ENCODE measurements at regions not wholly inside any gene's neighbourhood (a gene's known extent, or its start where the extent isn't known, plus 50 kb on each side); places are given as distances from the start of the nearest gene placed in this dataset.
"Not testable (repeated sequence)": the region's sequence is repeated elsewhere in the genome, so short reads cannot be mapped to it uniquely, and the experiment has no call there.

DNA sequence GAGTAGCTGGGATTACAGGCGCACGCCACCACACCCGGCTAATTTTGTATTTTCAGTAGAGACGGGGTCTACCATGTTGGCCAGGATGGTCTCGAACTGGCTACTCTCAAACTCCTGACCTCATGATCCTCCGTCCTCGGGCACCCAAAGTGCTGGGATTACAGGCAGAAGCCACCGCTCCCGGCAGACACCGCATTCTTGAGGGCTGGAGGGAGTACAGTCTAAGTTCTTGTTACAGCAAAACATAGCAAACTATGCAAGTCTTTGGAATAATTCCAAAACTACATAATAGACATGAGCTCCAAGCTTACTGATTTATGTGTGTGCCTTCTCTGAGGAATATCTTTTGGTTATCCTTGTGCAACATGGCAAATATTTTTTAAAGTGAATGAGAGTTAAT, 299.1 kb upstream of the ZNF658 start:
- DNase-seq (ENCODE audit: low spot score); H3K4me1 ChIP-seq (ENCODE audit: control insufficient read depth in 4 of 4, insufficient read depth in 4 of 4, low read length in 3 of 4); H3K36me3 ChIP-seq (ENCODE audit: control insufficient read depth in 4 of 4, insufficient read depth in 3 of 4, low read depth in 1 of 4, low read length in 3 of 4); H3K4me3 ChIP-seq (ENCODE audit: low read depth in 1 of 3, low read length in 3 of 3); H3K27me3 ChIP-seq (ENCODE audit: control insufficient read depth in 4 of 4, insufficient read depth in 4 of 4, low read length in 3 of 4); H3K27ac ChIP-seq (ENCODE audit: low read depth in 1 of 2, low read length in 2 of 2); H3K9me3 ChIP-seq (ENCODE audit: control insufficient read depth in 4 of 4, low read length in 3 of 4); H3K9ac ChIP-seq (ENCODE audit: low read depth in 1 of 2, low read length in 2 of 2): not testable (repeated sequence)
- 81% methylated on average over 7 of the region's 10 CpGs for WGBS

DNA sequence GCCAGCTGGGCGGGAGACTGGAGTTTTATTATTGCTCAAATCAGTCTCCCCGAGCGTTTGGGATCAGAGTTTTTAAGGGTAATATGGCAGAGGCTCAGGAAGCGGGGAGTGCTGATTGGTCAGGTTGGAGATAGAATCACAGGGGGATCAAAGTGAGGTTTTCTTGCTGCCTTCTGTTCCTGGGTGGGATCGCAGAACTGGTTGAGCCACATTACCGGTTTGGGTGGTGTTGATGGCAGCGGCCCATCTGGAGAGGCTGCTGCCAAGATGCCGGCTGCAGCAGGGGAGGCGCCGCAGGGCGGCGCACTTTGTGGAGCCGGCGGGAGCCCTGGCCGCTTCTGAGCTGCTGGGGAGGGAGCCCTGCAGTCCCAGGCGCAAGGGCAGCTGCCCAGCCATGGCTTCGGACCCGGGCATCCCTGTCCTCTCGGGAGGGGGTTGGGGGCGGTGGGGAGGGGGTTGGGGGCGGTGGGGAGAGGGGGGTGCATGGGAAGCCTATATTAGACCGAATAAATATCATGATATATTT, 268.9 kb upstream of the ZNF658 start:
- H3K27ac ChIP-seq (ENCODE audit: low read depth in 1 of 2, low read length in 2 of 2); H3K36me3 ChIP-seq (ENCODE audit: control insufficient read depth in 4 of 4, insufficient read depth in 3 of 4, low read depth in 1 of 4, low read length in 3 of 4); H3K27me3 ChIP-seq (ENCODE audit: control insufficient read depth in 4 of 4, insufficient read depth in 4 of 4, low read length in 3 of 4); H3K4me1 ChIP-seq (ENCODE audit: control insufficient read depth in 4 of 4, insufficient read depth in 4 of 4, low read length in 3 of 4); DNase-seq (ENCODE audit: low spot score); H3K9me3 ChIP-seq (ENCODE audit: control insufficient read depth in 4 of 4, low read length in 3 of 4); H3K9ac ChIP-seq (ENCODE audit: low read depth in 1 of 2, low read length in 2 of 2); H3K4me3 ChIP-seq (ENCODE audit: low read depth in 1 of 3, low read length in 3 of 3): not testable (repeated sequence)
- WGBS = 50% methylated on average over 6 of the region's 22 CpGs

DNA sequence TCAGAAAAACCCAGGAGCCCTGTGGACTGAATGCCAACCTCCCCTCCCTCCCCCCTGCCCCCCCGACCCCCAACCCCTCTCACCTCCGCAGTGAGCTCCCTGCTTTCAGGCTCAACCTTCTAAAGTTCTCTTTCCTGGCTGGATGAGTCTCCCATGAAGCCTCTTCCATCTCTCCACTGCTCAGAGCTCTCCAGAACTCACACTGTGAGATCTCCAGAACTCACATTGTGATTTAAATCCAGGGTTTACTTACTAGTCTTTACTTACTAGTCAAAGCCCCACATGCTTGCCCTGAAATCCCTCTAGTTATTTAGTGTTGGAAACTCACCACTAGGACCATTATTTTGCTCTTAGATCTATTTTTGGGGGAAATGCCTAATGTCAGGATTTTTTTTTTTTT, 252.8 kb upstream of the ZNF658 start:
- no CpG with 5 or more reads among the region's 2 CpGs for WGBS
- not testable (repeated sequence) for H3K27ac ChIP-seq (ENCODE audit: low read depth in 1 of 2, low read length in 2 of 2); H3K4me3 ChIP-seq (ENCODE audit: low read depth in 1 of 3, low read length in 3 of 3)

DNA sequence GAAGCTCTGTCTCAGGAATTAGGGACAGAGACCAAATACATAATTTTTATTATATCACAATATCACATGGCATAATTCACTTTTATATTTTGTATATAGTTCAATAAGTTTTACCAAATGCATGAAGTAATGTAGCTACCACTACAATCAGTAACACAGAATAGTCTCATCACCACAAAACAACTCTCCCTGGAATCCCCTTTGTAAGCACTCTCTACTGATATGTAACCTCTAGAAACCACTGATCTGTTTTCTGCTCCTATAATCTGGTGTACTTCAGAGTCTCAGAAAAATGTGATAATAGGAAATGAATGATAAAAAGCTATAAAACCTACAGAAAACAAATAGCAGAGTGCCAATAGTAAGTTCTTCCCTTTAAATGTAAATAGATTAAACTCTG, 210.3 kb upstream of the ZNF658 start:
- not testable (repeated sequence) for DNase-seq (ENCODE audit: low spot score); H3K27me3 ChIP-seq (ENCODE audit: control insufficient read depth in 4 of 4, insufficient read depth in 4 of 4, low read length in 3 of 4); H3K36me3 ChIP-seq (ENCODE audit: control insufficient read depth in 4 of 4, insufficient read depth in 3 of 4, low read depth in 1 of 4, low read length in 3 of 4); H3K27ac ChIP-seq (ENCODE audit: low read depth in 1 of 2, low read length in 2 of 2); H3K4me1 ChIP-seq (ENCODE audit: control insufficient read depth in 4 of 4, insufficient read depth in 4 of 4, low read length in 3 of 4); H3K9ac ChIP-seq (ENCODE audit: low read depth in 1 of 2, low read length in 2 of 2); H3K9me3 ChIP-seq (ENCODE audit: control insufficient read depth in 4 of 4, low read length in 3 of 4); H3K4me3 ChIP-seq (ENCODE audit: low read depth in 1 of 3, low read length in 3 of 3)

More for the DNA sequence above, 252.8 kb upstream of the ZNF658 start:
- H3K4me1 ChIP-seq (ENCODE audit: control insufficient read depth in 4 of 4, insufficient read depth in 4 of 4, low read length in 3 of 4); H3K9ac ChIP-seq (ENCODE audit: low read depth in 1 of 2, low read length in 2 of 2); DNase-seq (ENCODE audit: low spot score); H3K36me3 ChIP-seq (ENCODE audit: control insufficient read depth in 4 of 4, insufficient read depth in 3 of 4, low read depth in 1 of 4, low read length in 3 of 4); H3K9me3 ChIP-seq (ENCODE audit: control insufficient read depth in 4 of 4, low read length in 3 of 4); H3K27me3 ChIP-seq (ENCODE audit: control insufficient read depth in 4 of 4, insufficient read depth in 4 of 4, low read length in 3 of 4): not testable (repeated sequence)

DNA sequence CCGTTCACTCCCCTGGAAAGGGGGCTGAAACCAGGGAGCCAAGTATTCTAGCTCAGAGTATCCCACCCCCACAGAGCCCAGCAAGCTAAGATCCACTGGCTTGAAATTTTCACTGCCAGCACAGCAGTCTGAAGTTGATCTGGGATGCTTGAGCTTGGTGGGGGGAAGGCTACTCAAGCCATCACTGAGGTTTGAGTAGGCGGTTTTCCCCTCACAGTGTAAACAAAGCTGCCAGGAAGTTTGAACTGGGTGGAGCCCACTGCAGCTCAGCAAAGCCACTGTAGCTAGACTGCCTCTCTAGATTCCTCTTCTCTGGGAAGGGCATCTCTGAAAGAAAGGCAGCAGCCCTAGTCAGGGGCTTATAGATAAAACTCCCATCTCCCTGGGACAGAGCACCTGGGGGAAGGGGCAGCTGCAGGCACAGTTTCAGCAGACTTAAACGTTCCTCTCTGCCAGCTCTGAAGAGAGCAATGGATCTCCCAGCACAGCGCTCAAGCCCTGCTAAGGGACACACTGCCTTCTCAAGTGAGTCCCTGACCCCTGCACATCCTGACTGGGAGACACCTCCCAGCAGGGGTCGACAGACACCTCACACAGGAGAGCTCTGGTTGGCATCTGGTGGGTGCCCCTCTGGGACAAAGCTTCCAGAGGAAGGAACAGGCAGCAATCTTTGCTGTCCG, 204.8 kb upstream of the ZNF658 start:
- not testable (repeated sequence) for H3K9ac ChIP-seq (ENCODE audit: low read depth in 1 of 2, low read length in 2 of 2); H3K27me3 ChIP-seq (ENCODE audit: control insufficient read depth in 4 of 4, insufficient read depth in 4 of 4, low read length in 3 of 4); H3K36me3 ChIP-seq (ENCODE audit: control insufficient read depth in 4 of 4, insufficient read depth in 3 of 4, low read depth in 1 of 4, low read length in 3 of 4); H3K4me1 ChIP-seq (ENCODE audit: control insufficient read depth in 4 of 4, insufficient read depth in 4 of 4, low read length in 3 of 4); H3K9me3 ChIP-seq (ENCODE audit: control insufficient read depth in 4 of 4, low read length in 3 of 4); DNase-seq (ENCODE audit: low spot score); H3K27ac ChIP-seq (ENCODE audit: low read depth in 1 of 2, low read length in 2 of 2); H3K4me3 ChIP-seq (ENCODE audit: low read depth in 1 of 3, low read length in 3 of 3)
- WGBS = 60% methylated on average over 2 of the region's 6 CpGs

DNA sequence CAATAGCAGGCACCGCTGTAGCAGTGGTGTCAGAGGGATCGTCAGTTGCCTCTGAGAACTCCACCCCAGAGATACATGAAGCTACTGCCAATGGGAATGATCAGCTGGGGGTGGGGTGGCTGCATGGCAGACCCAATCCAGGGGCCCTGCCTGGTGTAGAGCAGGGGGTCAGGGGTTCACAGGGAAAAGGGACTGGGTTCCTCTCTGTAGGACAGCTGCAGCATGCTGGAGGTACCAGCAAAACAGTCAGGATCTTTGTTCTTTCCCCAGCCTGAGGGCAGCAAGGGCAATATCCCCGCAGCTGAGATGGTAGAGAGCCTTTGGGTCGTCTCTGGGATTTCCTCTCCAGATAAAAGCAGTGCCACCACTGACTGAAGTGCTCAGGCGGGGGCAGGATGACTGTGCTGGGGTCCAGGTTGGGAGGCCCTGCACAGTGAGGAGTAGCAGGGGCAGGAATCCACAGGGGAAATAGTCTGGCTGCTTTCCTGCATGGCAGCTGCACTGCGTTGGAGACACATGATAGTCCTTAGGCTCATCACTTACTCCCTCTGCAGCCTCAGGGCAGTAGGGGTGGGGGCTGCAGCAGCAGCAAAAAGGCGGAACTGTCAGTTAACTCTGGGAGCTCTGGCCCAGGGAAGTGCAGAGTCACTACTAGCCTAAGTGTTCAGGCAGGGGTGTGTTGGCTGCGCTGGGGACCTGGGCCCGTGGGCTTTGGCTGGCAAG, 203.0 kb upstream of the ZNF658 start:
- DNase-seq (ENCODE audit: low spot score); H3K27ac ChIP-seq (ENCODE audit: low read depth in 1 of 2, low read length in 2 of 2): not testable (repeated sequence)

DNA sequence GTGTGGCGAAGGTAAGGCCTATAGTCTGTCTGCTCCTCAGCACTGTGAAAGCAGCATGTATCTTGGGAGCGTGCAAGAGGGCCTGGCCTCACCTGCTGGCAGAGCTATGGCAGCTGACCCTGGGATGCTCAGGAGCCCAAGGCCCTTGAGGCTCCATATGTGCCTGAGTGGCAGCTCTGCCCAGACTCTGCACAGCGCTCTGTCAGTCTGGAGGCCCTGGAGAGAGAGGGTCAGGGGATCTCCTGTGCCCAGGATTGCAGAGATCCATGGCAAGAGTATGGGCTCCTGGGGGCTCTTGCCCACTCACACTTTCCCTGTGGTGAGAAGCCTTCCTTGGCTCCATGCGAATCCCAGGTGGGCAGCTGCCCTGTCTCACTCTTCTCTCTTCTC, 202.5 kb upstream of the ZNF658 start:
- DNase-seq (ENCODE audit: low spot score); H3K27me3 ChIP-seq (ENCODE audit: control insufficient read depth in 4 of 4, insufficient read depth in 4 of 4, low read length in 3 of 4); H3K36me3 ChIP-seq (ENCODE audit: control insufficient read depth in 4 of 4, insufficient read depth in 3 of 4, low read depth in 1 of 4, low read length in 3 of 4); H3K4me3 ChIP-seq (ENCODE audit: low read depth in 1 of 3, low read length in 3 of 3); H3K9me3 ChIP-seq (ENCODE audit: control insufficient read depth in 4 of 4, low read length in 3 of 4); H3K27ac ChIP-seq (ENCODE audit: low read depth in 1 of 2, low read length in 2 of 2); H3K9ac ChIP-seq (ENCODE audit: low read depth in 1 of 2, low read length in 2 of 2); H3K4me1 ChIP-seq (ENCODE audit: control insufficient read depth in 4 of 4, insufficient read depth in 4 of 4, low read length in 3 of 4): not testable (repeated sequence)
- WGBS = 83% methylated on average over 1 of the region's 4 CpGs

More for the DNA sequence above, 203.0 kb upstream of the ZNF658 start:
- H3K9me3 ChIP-seq (ENCODE audit: control insufficient read depth in 4 of 4, low read length in 3 of 4); H3K27me3 ChIP-seq (ENCODE audit: control insufficient read depth in 4 of 4, insufficient read depth in 4 of 4, low read length in 3 of 4); H3K9ac ChIP-seq (ENCODE audit: low read depth in 1 of 2, low read length in 2 of 2); H3K4me3 ChIP-seq (ENCODE audit: low read depth in 1 of 3, low read length in 3 of 3); H3K4me1 ChIP-seq (ENCODE audit: control insufficient read depth in 4 of 4, insufficient read depth in 4 of 4, low read length in 3 of 4); H3K36me3 ChIP-seq (ENCODE audit: control insufficient read depth in 4 of 4, insufficient read depth in 3 of 4, low read depth in 1 of 4, low read length in 3 of 4): not testable (repeated sequence)
- no CpG with 5 or more reads among the region's 9 CpGs for WGBS

DNA sequence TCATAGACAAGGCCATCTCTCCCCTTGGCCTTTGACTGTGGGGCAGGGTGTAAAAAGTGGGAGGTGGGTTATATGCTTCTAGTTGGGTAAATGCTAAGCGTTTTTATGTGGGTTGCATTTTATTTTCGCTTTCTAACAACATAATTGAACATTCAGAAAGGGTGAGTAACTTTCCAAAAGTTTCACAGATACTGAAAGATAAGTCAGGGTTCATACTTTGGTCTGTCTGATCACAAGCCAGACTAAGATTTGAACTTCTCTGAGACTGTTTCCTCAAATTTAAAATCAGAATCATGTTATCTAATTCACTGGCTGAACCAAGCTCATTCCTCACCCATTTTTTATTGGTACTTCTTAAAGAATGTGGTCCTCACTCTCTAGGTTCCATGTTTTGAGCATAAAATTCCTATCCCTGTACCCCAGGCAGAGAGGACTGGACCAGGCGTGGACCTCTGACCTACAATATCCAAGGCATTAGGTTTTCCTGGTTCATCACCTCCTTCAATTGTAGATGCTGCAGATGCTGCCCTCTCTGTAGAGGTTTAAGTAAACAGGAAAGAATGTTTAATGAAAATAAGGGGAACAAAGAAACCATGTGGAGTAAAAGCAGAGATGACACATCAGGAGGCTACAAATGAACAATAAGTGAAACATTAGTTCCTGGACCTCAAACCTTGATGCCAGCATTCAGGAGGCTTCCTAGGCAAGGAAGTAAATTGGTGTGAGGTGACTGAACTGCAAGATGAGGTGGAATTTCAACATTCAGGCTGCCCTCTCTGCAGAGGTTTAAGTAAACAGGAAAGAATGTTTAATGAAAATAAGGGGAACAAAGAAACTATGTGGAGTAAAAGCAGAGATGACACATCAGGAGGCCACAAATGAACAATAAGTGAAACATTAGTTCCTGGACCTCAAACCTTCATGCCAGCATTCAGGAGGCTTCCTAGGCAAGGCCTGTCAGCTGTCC, 198.8 kb upstream of the ZNF658 start:
- not testable (repeated sequence) for H3K27ac ChIP-seq (ENCODE audit: low read depth in 1 of 2, low read length in 2 of 2); H3K9ac ChIP-seq (ENCODE audit: low read depth in 1 of 2, low read length in 2 of 2); H3K9me3 ChIP-seq (ENCODE audit: control insufficient read depth in 4 of 4, low read length in 3 of 4); H3K4me1 ChIP-seq (ENCODE audit: control insufficient read depth in 4 of 4, insufficient read depth in 4 of 4, low read length in 3 of 4); DNase-seq (ENCODE audit: low spot score); H3K4me3 ChIP-seq (ENCODE audit: low read depth in 1 of 3, low read length in 3 of 3); H3K36me3 ChIP-seq (ENCODE audit: control insufficient read depth in 4 of 4, insufficient read depth in 3 of 4, low read depth in 1 of 4, low read length in 3 of 4); H3K27me3 ChIP-seq (ENCODE audit: control insufficient read depth in 4 of 4, insufficient read depth in 4 of 4, low read length in 3 of 4)
- WGBS = 51% methylated on average over 1 of the region's 3 CpGs

Data from liver (tissue), 6 donors.